ENCODE measurements at regions not wholly inside any gene's neighbourhood (a gene's known extent, or its start where the extent isn't known, plus 50 kb on each side); places are given as distances from the start of the nearest gene placed in this dataset.

- Histone ChIP-seq H3K27me3 (replicated peaks in 1 of 4; ENCODE audit: control insufficient read depth in 3 of 4, extremely low read depth in 1 of 4, insufficient read depth in 3 of 4, low read length in 3 of 4) (no peaks in the 10 kb centered on the region), H2BK15ac (ENCODE audit: low read length) (no peak overlapping the region), H3K27ac (ENCODE audit: low read depth, low read length) (no peak overlapping the region), H2BK120ac (replicated peaks; ENCODE audit: low read depth, low read length) (no peak overlapping the region), H2AFZ (ENCODE audit: low read length) (no peak overlapping the region), H3K9me3 (ENCODE audit: insufficient read depth in 2 of 2, low read depth in 1 of 2, low read length in 1 of 2) (no peaks in the 10 kb centered on the region; a peak in 1 of 4 replicates), H2BK5ac (ENCODE audit: low read depth, low read length) (no peak overlapping the region), H2BK12ac (ENCODE audit: low read depth, low read length) (no peak overlapping the region), H3K23ac (ENCODE audit: insufficient read length) (no peak overlapping the region), H3K23me2 (ENCODE audit: low read depth, low read length) (no peaks in the 10 kb centered on the region), H3K4ac (replicated peaks; ENCODE audit: insufficient read length, low read depth, low read length) (no peak overlapping the region), H4K5ac (ENCODE audit: insufficient read length, low read depth, low read length) (no peak overlapping the region), H3K9ac (replicated peaks in 1 of 4; ENCODE audit: extremely low read depth in 1 of 4, low read depth in 3 of 4, low read length in 3 of 4) (no peak overlapping the region), H3K79me1 (ENCODE audit: low read depth, low read length) (no peaks in the 10 kb centered on the region), H3K56ac (replicated peaks; ENCODE audit: insufficient read length, low read depth, low read length) (no peak overlapping the region), H4K20me1 (replicated peaks in 1 of 2; ENCODE audit: control insufficient read depth in 1 of 2, insufficient read depth in 2 of 2, low read length in 2 of 2) (no peaks in the 10 kb centered on the region), H3K79me2 (ENCODE audit: control insufficient read depth in 1 of 2, insufficient read depth in 2 of 2, low read length in 2 of 2) (no peaks in the 10 kb centered on the region), H3K36me3 (ENCODE audit: control insufficient read depth in 2 of 4, insufficient read depth in 4 of 4, low read length in 3 of 4) (no peaks in the 10 kb centered on the region), H3K4me2 (ENCODE audit: insufficient read depth in 1 of 2, low read depth in 2 of 2, low read length in 2 of 2) (no peak overlapping the region), H2BK20ac (ENCODE audit: low read length) (no peak overlapping the region), H4K91ac (replicated peaks; ENCODE audit: insufficient read length, low read length) (no peak overlapping the region), H3K4me3 (ENCODE audit: extremely low read depth in 1 of 4, insufficient read depth in 2 of 4, low read depth in 3 of 4, low read length in 4 of 4) (no peak overlapping the region), H2AK5ac (ENCODE audit: low read depth, low read length) (no peak overlapping the region), H3K4me1 (replicated peaks in 1 of 4; ENCODE audit: control insufficient read depth in 3 of 4, insufficient read depth in 4 of 4, low read length in 3 of 4) (no peaks in the 10 kb centered on the region), H3K14ac (ENCODE audit: insufficient read length) (no peak overlapping the region), H4K8ac (ENCODE audit: extremely low read depth, insufficient read depth, low read length) (no peak overlapping the region), H3K18ac (ENCODE audit: extremely low read depth, low read length) (no peak overlapping the region)
- 90% methylated on average over 5 of the region's 5 CpGs; no CpG with 5 or more reads in 1 of the 2 experiments for WGBS, 2 experiments (ENCODE audit: extremely low coverage in 1 of 2, insufficient coverage in 1 of 2, insufficient read length in 1 of 2, insufficient replicate concordance in 2 of 2, low coverage in 1 of 2, low lambda C conversion rate in 2 of 2, missing lambda C conversion rate in 1 of 2)
- POLR2A ChIA-PET (ENCODE audit: partially characterized antibody), result no interaction called here
- FAIRE-seq (no peak), DNase-seq (ENCODE audit: low read depth in 1 of 2, low spot score in 2 of 2) (no peak)
- no peak for TF ChIP-seq POU5F1 (IDR thresholded peaks at IDR 0.05; ENCODE audit: low read depth, low read length)
- CTCF ChIA-PET (ENCODE audit: partially characterized antibody), result interaction anchor here (1.9 kb wide), 1 partner anchor 10 kb away, joined by 5 read pairs; no protein-coding TSS in a partner anchor
Measured at GRCh38 chr5:58094031-58094430, 365.9 kb downstream of the PLK2 start.

All from H1 (cell line).